Body of pancreas (tissue), 4 donors: ENCODE measurements at regions not wholly inside any gene's neighbourhood (a gene's known extent, or its start where the extent isn't known, plus 50 kb on each side); places are given as distances from the start of the nearest gene placed in this dataset.

Source experiments
- ATAC-seq: fragments of 150-250 bp; one replicate; pipeline ENCODE4 v1.9.1; 2016
- DNase-seq, 4 donors: peaks; one replicate each; pipeline ENCODE4 v3.0.0-alpha.2; 2019
- H3K27ac ChIP-seq, 4 donors: fragments of 200-600 bp; sonication (generic); 1 replicate in 3 of 4; 2 replicates in 1 of 4; pipeline versions ENCODE4 v1.5.1 to v1.6.1; 2016 to 2019; ENCODE audit warnings: mild to moderate bottlenecking in 1 of 4, mixed read lengths in 1 of 4, moderate library complexity in 1 of 4
- H3K27me3 ChIP-seq, 2 donors: fragments of 200-600 bp; sonication (generic); one replicate each; pipeline ENCODE4 v1.6.0; 2016; ENCODE audit warnings: mild to moderate bottlenecking in 1 of 2
- H3K36me3 ChIP-seq, 2 donors: fragments of 200-600 bp; sonication (generic); replicated peaks in 1 of 2; 2 replicates each; pipeline ENCODE4 v1.5.1; 2016; ENCODE audit warnings: low read depth in 2 of 2; ENCODE audit not compliant: insufficient read depth in 1 of 2
- H3K4me1 ChIP-seq: fragments of 200-600 bp; sonication (generic); one replicate; pipeline ENCODE4 v1.6.0; 2016
- H3K4me3 ChIP-seq, 2 donors: fragments of 200-600 bp; sonication (generic); 1 replicate in 1 of 2; 2 replicates in 1 of 2; pipeline ENCODE4 v1.5.1; 2016 to 2019
- H3K9me3 ChIP-seq, 3 donors: fragments of 200-600 bp; sonication (generic); 1 replicate in 2 of 3; 2 replicates in 1 of 3; pipeline ENCODE4 v1.5.1; 2016
- CTCF ChIP-seq, 7 experiments: fragments of 450-650 bp in 4 of 7; fragments of 200-600 bp in 3 of 7; sonication (generic) in 3 of 7; IDR thresholded peaks; one replicate each; pipeline ENCODE4 v1.5.1; 2016 to 2019; ENCODE audit warnings: antibody characterized with exemption in 7 of 7
- POLR2A ChIP-seq, 3 donors: fragments of 450-650 bp; IDR thresholded peaks; one replicate each; pipeline ENCODE4 v1.6.1; 2016; ENCODE audit warnings: antibody characterized with exemption in 3 of 3, mild to moderate bottlenecking in 2 of 3
- WGBS, 2 donors: methylation state at CpG; one replicate each; pipeline ENCODE4 v1.1.5; 2017; 5-methylcytosine and 5-hydroxymethylcytosine counted together
- intact Hi-C: fragments of 100-400 bp; cut with DNase I; formaldehyde crosslinking; loops from one replicate; pipeline ENCODE4 v1.15.1; 2023

GRCh38 chr5:4150067-4150466, 554.4 kb downstream of the IRX1 start:
- Histone ChIP-seq H3K9me3 (no peaks in the 10 kb centered on the region), H3K36me3 (no peaks in the 10 kb centered on the region), H3K27me3 (no peaks in the 10 kb centered on the region), H3K4me3 (no peak overlapping the region), H3K27ac (no peak overlapping the region), H3K4me1 (no peaks in the 10 kb centered on the region)
- 41 to 55% methylated on average over 3 of the region's 3 CpGs for WGBS, 2 donors
- TF ChIP-seq CTCF (IDR thresholded peaks at IDR 0.05) (no peak), POLR2A (IDR thresholded peaks at IDR 0.05) (no peak)
- ATAC-seq (no peak), DNase-seq (no peak)
- intact Hi-C loops = no loop called here

- Histone ChIP-seq H3K4me1 (no peaks in the 10 kb centered on the region), H3K27me3 (no peaks in the 10 kb centered on the region), H3K27ac (no peak overlapping the region), H3K9me3 (no peaks in the 10 kb centered on the region), H3K4me3 (no peak overlapping the region), H3K36me3 (no peaks in the 10 kb centered on the region)
- ATAC-seq = no peak
- intact Hi-C loops = no loop called here
- WGBS, 2 donors = 56 to 62% methylated on average over 1 of the region's 1 CpG
- no peak for DNase-seq
- TF ChIP-seq CTCF (IDR thresholded peaks at IDR 0.05) (no peak), POLR2A (IDR thresholded peaks at IDR 0.05) (no peak)
Observed at GRCh38 chr5:4156153-4156552, 560.5 kb downstream of the IRX1 start.

GRCh38 chr5:4156889-4157288, 561.3 kb downstream of the IRX1 start:
- Histone ChIP-seq H3K9me3 (no peaks in the 10 kb centered on the region), H3K4me1 (no peaks in the 10 kb centered on the region), H3K27ac (no peak overlapping the region), H3K4me3 (no peak overlapping the region), H3K27me3 (no peaks in the 10 kb centered on the region), H3K36me3 (no peaks in the 10 kb centered on the region)
- DNase-seq = no peak
- ATAC-seq = no peak
- intact Hi-C loops = no loop called here
- TF ChIP-seq POLR2A (IDR thresholded peaks at IDR 0.05) (no peak), CTCF (IDR thresholded peaks at IDR 0.05) (no peak)

GRCh38 chr5:4158750-4159447, 563.3 kb downstream of the IRX1 start:
- DNase-seq (no peak), ATAC-seq (no peak)
- Histone ChIP-seq H3K4me1 (no peaks in the 10 kb centered on the region), H3K4me3 (no peak overlapping the region), H3K36me3 (no peaks in the 10 kb centered on the region), H3K27ac (no peak overlapping the region), H3K27me3 (no peaks in the 10 kb centered on the region), H3K9me3 (no peaks in the 10 kb centered on the region)
- TF ChIP-seq POLR2A (IDR thresholded peaks at IDR 0.05) (no peak), CTCF (IDR thresholded peaks at IDR 0.05) (no peak)
- intact Hi-C loops = no loop called here
- 36 to 42% methylated on average over 3 of the region's 3 CpGs for WGBS, 2 donors

- Histone ChIP-seq H3K36me3 (no peaks in the 10 kb centered on the region), H3K4me3 (no peak overlapping the region), H3K27me3 (no peaks in the 10 kb centered on the region), H3K27ac (no peak overlapping the region), H3K9me3 (no peaks in the 10 kb centered on the region), H3K4me1 (no peaks in the 10 kb centered on the region)
- 53 to 65% methylated on average over 5 of the region's 5 CpGs for WGBS, 2 donors
- ATAC-seq = no peak
- intact Hi-C loops = no loop called here
- no peak for TF ChIP-seq CTCF (IDR thresholded peaks at IDR 0.05)
- TF ChIP-seq POLR2A (IDR thresholded peaks at IDR 0.05) = no peak
- no peak for DNase-seq
Observed at GRCh38 chr5:4159681-4160080, 564.0 kb downstream of the IRX1 start.
